SK-N-SH (cell line): ENCODE measurements at regions not wholly inside any gene's neighbourhood (a gene's known extent, or its start where the extent isn't known, plus 50 kb on each side); places are given as distances from the start of the nearest gene placed in this dataset.

Experiments used
- CHD2 ChIP-seq: fragments of 150-350 bp; IDR thresholded peaks from 2 replicates; pipeline ENCODE4 v1.6.1; 2018; ENCODE audit warnings: low read length; ENCODE audit not compliant: partially characterized antibody
- EP300 ChIP-seq, 2 experiments: IDR thresholded peaks; 2 replicates each; pipeline versions ENCODE4 v1.4.0 to v1.6.1; 2012; ENCODE audit warnings: borderline replicate concordance in 1 of 2, low read depth in 1 of 2, low read length in 1 of 2
- FOXJ3 ChIP-seq: sonication (generic); formaldehyde crosslinking; IDR thresholded peaks from 2 replicates; pipeline ENCODE4 v1.5.1; 2020; ENCODE audit warnings: mild to moderate bottlenecking, missing genetic modification reagents
- FOXM1 ChIP-seq: IDR thresholded peaks from 2 replicates; pipeline ENCODE4 v1.4.0; 2012; ENCODE audit warnings: low read depth, mild to moderate bottlenecking
- JUND ChIP-seq: IDR thresholded peaks from 2 replicates; pipeline ENCODE4 v1.4.0; 2012
- MXI1 ChIP-seq: IDR thresholded peaks from 2 replicates; pipeline ENCODE4 v1.6.1; 2012; ENCODE audit warnings: mild to moderate bottlenecking, low read depth, low read length, improper control_type of control experiment
- POLR2AphosphoS5 ChIP-seq: IDR thresholded peaks from 2 replicates; pipeline ENCODE4 v1.6.1; 2012; ENCODE audit warnings: low read depth, low read length
- RFX5 ChIP-seq: IDR thresholded peaks from 2 replicates; pipeline ENCODE4 v1.6.1; 2012; ENCODE audit warnings: mild to moderate bottlenecking, improper control_type of control experiment, low read length
- SMC3 ChIP-seq: IDR thresholded peaks from 2 replicates; pipeline ENCODE4 v1.6.1; 2012; ENCODE audit warnings: low read depth, low read length, improper control_type of control experiment
- TF ChIP-seq, protein P1 (sequence below): fragments of 200-600 bp; sonication (generic); IDR thresholded peaks from 2 replicates; pipeline ENCODE4 v1.6.1; 2017; ENCODE audit warnings: antibody characterized with exemption, mild to moderate bottlenecking, moderate library complexity
- TF ChIP-seq, protein P2 (sequence below): IDR thresholded peaks from 2 replicates; pipeline ENCODE4 v1.4.0; 2012; ENCODE audit warnings: low read depth, borderline replicate concordance
- TF ChIP-seq, protein P3 (sequence below): IDR thresholded peaks from 2 replicates; pipeline ENCODE4 v1.4.0; 2012; ENCODE audit warnings: low read depth, borderline replicate concordance
- TF ChIP-seq, protein P4 (sequence below): IDR thresholded peaks from 2 replicates; pipeline ENCODE4 v1.6.1; 2012; ENCODE audit warnings: mild to moderate bottlenecking, low read depth, low read length, moderate library complexity

DNA sequence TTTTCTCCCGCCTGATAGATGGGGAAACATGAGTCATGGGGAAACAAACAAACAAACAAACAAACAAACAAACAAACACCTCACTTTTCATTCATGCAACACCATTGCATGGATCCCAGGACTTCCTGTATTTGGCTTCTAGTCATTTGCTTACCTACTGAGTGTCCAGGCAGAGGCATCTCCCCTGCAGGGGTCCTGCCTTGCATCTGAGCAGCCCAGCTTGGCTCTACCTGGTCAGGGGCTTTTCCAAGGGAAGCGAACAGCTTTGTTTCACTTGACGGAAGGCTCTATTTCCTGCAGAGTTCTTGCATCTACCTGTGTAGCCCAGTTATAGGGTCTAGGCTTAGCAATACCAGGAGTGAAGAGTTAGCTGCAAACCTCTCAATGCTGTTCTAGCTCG, 374.2 kb downstream of the GATA3 start:
- TF ChIP-seq MXI1 (no peak), POLR2AphosphoS5 (no peak), EP300 (IDR thresholded peaks at IDR 0.05; ENCODE audit: borderline replicate concordance in 1 of 2, low read depth in 1 of 2, low read length in 1 of 2) (no peak), RFX5 (no peak), FOXM1 (no peak), JUND (no peak), SMC3 (no peak), CHD2 (no peak), FOXJ3 (no peak)
- TF ChIP-seq, protein P1, sequence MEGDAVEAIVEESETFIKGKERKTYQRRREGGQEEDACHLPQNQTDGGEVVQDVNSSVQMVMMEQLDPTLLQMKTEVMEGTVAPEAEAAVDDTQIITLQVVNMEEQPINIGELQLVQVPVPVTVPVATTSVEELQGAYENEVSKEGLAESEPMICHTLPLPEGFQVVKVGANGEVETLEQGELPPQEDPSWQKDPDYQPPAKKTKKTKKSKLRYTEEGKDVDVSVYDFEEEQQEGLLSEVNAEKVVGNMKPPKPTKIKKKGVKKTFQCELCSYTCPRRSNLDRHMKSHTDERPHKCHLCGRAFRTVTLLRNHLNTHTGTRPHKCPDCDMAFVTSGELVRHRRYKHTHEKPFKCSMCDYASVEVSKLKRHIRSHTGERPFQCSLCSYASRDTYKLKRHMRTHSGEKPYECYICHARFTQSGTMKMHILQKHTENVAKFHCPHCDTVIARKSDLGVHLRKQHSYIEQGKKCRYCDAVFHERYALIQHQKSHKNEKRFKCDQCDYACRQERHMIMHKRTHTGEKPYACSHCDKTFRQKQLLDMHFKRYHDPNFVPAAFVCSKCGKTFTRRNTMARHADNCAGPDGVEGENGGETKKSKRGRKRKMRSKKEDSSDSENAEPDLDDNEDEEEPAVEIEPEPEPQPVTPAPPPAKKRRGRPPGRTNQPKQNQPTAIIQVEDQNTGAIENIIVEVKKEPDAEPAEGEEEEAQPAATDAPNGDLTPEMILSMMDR: no peak
- TF ChIP-seq, protein P2, sequence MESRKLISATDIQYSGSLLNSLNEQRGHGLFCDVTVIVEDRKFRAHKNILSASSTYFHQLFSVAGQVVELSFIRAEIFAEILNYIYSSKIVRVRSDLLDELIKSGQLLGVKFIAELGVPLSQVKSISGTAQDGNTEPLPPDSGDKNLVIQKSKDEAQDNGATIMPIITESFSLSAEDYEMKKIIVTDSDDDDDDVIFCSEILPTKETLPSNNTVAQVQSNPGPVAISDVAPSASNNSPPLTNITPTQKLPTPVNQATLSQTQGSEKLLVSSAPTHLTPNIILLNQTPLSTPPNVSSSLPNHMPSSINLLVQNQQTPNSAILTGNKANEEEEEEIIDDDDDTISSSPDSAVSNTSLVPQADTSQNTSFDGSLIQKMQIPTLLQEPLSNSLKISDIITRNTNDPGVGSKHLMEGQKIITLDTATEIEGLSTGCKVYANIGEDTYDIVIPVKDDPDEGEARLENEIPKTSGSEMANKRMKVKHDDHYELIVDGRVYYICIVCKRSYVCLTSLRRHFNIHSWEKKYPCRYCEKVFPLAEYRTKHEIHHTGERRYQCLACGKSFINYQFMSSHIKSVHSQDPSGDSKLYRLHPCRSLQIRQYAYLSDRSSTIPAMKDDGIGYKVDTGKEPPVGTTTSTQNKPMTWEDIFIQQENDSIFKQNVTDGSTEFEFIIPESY: no peak
- TF ChIP-seq, protein P3, sequence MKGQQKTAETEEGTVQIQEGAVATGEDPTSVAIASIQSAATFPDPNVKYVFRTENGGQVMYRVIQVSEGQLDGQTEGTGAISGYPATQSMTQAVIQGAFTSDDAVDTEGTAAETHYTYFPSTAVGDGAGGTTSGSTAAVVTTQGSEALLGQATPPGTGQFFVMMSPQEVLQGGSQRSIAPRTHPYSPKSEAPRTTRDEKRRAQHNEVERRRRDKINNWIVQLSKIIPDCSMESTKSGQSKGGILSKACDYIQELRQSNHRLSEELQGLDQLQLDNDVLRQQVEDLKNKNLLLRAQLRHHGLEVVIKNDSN: no peak
- TF ChIP-seq, protein P4, sequence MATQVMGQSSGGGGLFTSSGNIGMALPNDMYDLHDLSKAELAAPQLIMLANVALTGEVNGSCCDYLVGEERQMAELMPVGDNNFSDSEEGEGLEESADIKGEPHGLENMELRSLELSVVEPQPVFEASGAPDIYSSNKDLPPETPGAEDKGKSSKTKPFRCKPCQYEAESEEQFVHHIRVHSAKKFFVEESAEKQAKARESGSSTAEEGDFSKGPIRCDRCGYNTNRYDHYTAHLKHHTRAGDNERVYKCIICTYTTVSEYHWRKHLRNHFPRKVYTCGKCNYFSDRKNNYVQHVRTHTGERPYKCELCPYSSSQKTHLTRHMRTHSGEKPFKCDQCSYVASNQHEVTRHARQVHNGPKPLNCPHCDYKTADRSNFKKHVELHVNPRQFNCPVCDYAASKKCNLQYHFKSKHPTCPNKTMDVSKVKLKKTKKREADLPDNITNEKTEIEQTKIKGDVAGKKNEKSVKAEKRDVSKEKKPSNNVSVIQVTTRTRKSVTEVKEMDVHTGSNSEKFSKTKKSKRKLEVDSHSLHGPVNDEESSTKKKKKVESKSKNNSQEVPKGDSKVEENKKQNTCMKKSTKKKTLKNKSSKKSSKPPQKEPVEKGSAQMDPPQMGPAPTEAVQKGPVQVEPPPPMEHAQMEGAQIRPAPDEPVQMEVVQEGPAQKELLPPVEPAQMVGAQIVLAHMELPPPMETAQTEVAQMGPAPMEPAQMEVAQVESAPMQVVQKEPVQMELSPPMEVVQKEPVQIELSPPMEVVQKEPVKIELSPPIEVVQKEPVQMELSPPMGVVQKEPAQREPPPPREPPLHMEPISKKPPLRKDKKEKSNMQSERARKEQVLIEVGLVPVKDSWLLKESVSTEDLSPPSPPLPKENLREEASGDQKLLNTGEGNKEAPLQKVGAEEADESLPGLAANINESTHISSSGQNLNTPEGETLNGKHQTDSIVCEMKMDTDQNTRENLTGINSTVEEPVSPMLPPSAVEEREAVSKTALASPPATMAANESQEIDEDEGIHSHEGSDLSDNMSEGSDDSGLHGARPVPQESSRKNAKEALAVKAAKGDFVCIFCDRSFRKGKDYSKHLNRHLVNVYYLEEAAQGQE: no peak
